Liver (tissue), 3 donors: ENCODE measurements at regions not wholly inside any gene's neighbourhood (a gene's known extent, or its start where the extent isn't known, plus 50 kb on each side); places are given as distances from the start of the nearest gene placed in this dataset.

Experiments used
- CTCF ChIP-seq: fragments of 150-350 bp; IDR thresholded peaks from 2 replicates; pipeline ENCODE4 v1.5.1; 2017; ENCODE audit warnings: improper control_type of control experiment, low read depth, low read length; ENCODE audit not compliant: missing input control
- GABPA ChIP-seq, 2 donors: IDR thresholded peaks in 1 of 2; conservative IDR thresholded peaks in 1 of 2; 2 replicates each; pipeline ENCODE4 v1.6.1; 2016; ENCODE audit warnings: antibody characterized with exemption in 2 of 2, mild to moderate bottlenecking in 1 of 2, moderate library complexity in 1 of 2
- MAX ChIP-seq: IDR thresholded peaks from 2 replicates; pipeline ENCODE4 v1.6.1; 2016; ENCODE audit warnings: antibody characterized with exemption
- RXRA ChIP-seq, 2 donors: IDR thresholded peaks; 2 replicates each; pipeline ENCODE4 v1.6.1; 2017 to 2018; ENCODE audit warnings: antibody characterized with exemption in 2 of 2, mild to moderate bottlenecking in 1 of 2
- donor health status: healthy.
- donor health status: healthy.

GRCh38 chr4:137452799-137453198, 79.5 kb downstream of the PCDH18 start:
- TF ChIP-seq RXRA (IDR thresholded peaks at IDR 0.05) (no peak), MAX (no peak), GABPA (IDR thresholded peaks at IDR 0.05 in 1 of 2, conservative IDR thresholded peaks at IDR 0.05 in 1 of 2) (no peak), CTCF (no peak)
